GM23248 (cell line): ENCODE measurements at regions not wholly inside any gene's neighbourhood (a gene's known extent, or its start where the extent isn't known, plus 50 kb on each side); places are given as distances from the start of the nearest gene placed in this dataset.

Experiments
- DNase-seq: peaks from one replicate; pipeline ENCODE4 v3.0.0-alpha.2; 2015
- H2AFZ ChIP-seq: fragments of 200-600 bp; sonication (generic); 2 replicates; pipeline ENCODE4 v1.6.1; 2016; ENCODE audit warnings: antibody characterized with exemption
- H3F3A ChIP-seq: fragments of 200-600 bp; sonication (generic); 2 replicates; pipeline ENCODE4 v1.6.1; 2016; ENCODE audit warnings: mild to moderate bottlenecking, antibody characterized with exemption, mixed run types; ENCODE audit not compliant: insufficient read depth
- H3K27ac ChIP-seq: fragments of 200-600 bp; sonication (generic); 2 replicates; pipeline ENCODE4 v1.5.1; 2016; ENCODE audit warnings: mild to moderate bottlenecking
- H3K27me3 ChIP-seq: fragments of 200-600 bp; sonication (generic); replicated peaks from 2 replicates; pipeline ENCODE4 v1.6.1; 2016; ENCODE audit warnings: mild to moderate bottlenecking; ENCODE audit not compliant: insufficient read depth
- H3K36me3 ChIP-seq: fragments of 200-600 bp; sonication (generic); 2 replicates; pipeline ENCODE4 v1.6.1; 2016; ENCODE audit warnings: low read depth, mild to moderate bottlenecking
- H3K4me1 ChIP-seq: fragments of 200-600 bp; sonication (generic); 2 replicates; pipeline ENCODE4 v1.6.1; 2016; ENCODE audit warnings: mild to moderate bottlenecking; ENCODE audit not compliant: insufficient read depth
- H3K4me2 ChIP-seq: fragments of 200-600 bp; sonication (generic); one replicate; pipeline ENCODE4 v1.6.1; 2016; ENCODE audit warnings: mild to moderate bottlenecking; ENCODE audit not compliant: unreplicated experiment
- H3K4me3 ChIP-seq: fragments of 200-600 bp; sonication (generic); 2 replicates; pipeline ENCODE4 v1.5.1; 2016; ENCODE audit warnings: mild to moderate bottlenecking
- H3K79me2 ChIP-seq: fragments of 200-600 bp; sonication (generic); 2 replicates; pipeline ENCODE4 v1.6.1; 2016; ENCODE audit warnings: mild to moderate bottlenecking; ENCODE audit not compliant: insufficient read depth
- H3K9ac ChIP-seq: fragments of 200-600 bp; sonication (generic); 2 replicates; pipeline ENCODE4 v1.6.1; 2016; ENCODE audit warnings: mild to moderate bottlenecking
- H3K9me2 ChIP-seq: fragments of 200-600 bp; sonication (generic); 2 replicates; pipeline ENCODE4 v1.6.1; 2016; ENCODE audit warnings: mixed run types, mild to moderate bottlenecking, moderate library complexity; ENCODE audit not compliant: insufficient read depth
- H3K9me3 ChIP-seq: fragments of 200-600 bp; sonication (generic); one replicate; pipeline ENCODE4 v1.6.1; 2017; ENCODE audit warnings: low read depth
- H4K20me1 ChIP-seq: fragments of 200-600 bp; sonication (generic); 2 replicates; pipeline ENCODE4 v1.6.0; 2016; ENCODE audit not compliant: insufficient read depth
- EZH2 ChIP-seq: fragments of 200-600 bp; sonication (generic); IDR thresholded peaks from 2 replicates; pipeline ENCODE4 v1.6.1; 2018; ENCODE audit warnings: antibody characterized with exemption, mild to moderate bottlenecking; ENCODE audit not compliant: insufficient read depth, poor library complexity, severe bottlenecking
- EZH2phosphoT487 ChIP-seq: fragments of 200-600 bp; sonication (generic); IDR thresholded peaks from 2 replicates; pipeline ENCODE4 v1.6.1; 2018; ENCODE audit warnings: antibody characterized with exemption, moderate library complexity, mild to moderate bottlenecking, low read depth; ENCODE audit not compliant: insufficient read depth
- WGBS, 2 experiments: methylation state at CpG; one replicate each; pipeline ENCODE4 v1.1.6; 2015 to 2017; ENCODE audit warnings: low lambda C conversion rate in 2 of 2, low coverage in 1 of 2; ENCODE audit errors: missing lambda C conversion rate in 2 of 2; 5-methylcytosine and 5-hydroxymethylcytosine counted together
- in situ Hi-C: fragments of 300-500 bp; cut with MboI; formaldehyde crosslinking; loops from 2 replicates; pipeline ENCODE4 v1.15.0; 2020

- Histone ChIP-seq H3K4me3 (no peak overlapping the region), H3F3A (no peaks in the 10 kb centered on the region), H3K9me3 (no peaks in the 10 kb centered on the region), H3K9ac (no peak overlapping the region), H2AFZ (no peak overlapping the region), H3K36me3 (no peaks in the 10 kb centered on the region), H4K20me1 (no peaks in the 10 kb centered on the region), H3K27ac (no peak overlapping the region), H3K9me2 (no peaks in the 10 kb centered on the region), H3K4me2 (no peak overlapping the region), H3K4me1 (no peaks in the 10 kb centered on the region), H3K79me2 (no peaks in the 10 kb centered on the region), H3K27me3 (no peaks in the 10 kb centered on the region)
- TF ChIP-seq EZH2 (no peak), EZH2phosphoT487 (no peak)
- WGBS, 2 experiments = 74 to 75% methylated on average over 2 of the region's 2 CpGs
- DNase-seq = no peak
- in situ Hi-C loops = no loop called here
Observed at GRCh38 chr12:68508576-68508975, 102.1 kb upstream of the RAP1B start.

- no peaks in the 10 kb centered on the region for H3K79me2 ChIP-seq
- no peaks in the 10 kb centered on the region for H3F3A ChIP-seq
- H3K4me3 ChIP-seq = no peak overlapping the region
- H3K27ac ChIP-seq = no peak overlapping the region
- H3K4me2 ChIP-seq = no peak overlapping the region
- H3K4me1 ChIP-seq = no peaks in the 10 kb centered on the region
- no peak overlapping the region for H3K9ac ChIP-seq
- WGBS, 2 experiments = 81 to 84% methylated on average over 4 of the region's 4 CpGs
- H4K20me1 ChIP-seq = no peaks in the 10 kb centered on the region
- in situ Hi-C loops = no loop called here
- no peaks in the 10 kb centered on the region for H3K27me3 ChIP-seq
- no peaks in the 10 kb centered on the region for H3K36me3 ChIP-seq
- H3K9me2 ChIP-seq = no peaks in the 10 kb centered on the region
- no peaks in the 10 kb centered on the region for H3K9me3 ChIP-seq
- no peak for DNase-seq
- TF ChIP-seq EZH2phosphoT487 (no peak), EZH2 (no peak)
- no peak overlapping the region for H2AFZ ChIP-seq
Observed at GRCh38 chr12:68509242-68509641, 101.5 kb upstream of the RAP1B start.

- in situ Hi-C loops = no loop called here
- Histone ChIP-seq H3K4me2 (no peak overlapping the region), H3K9me2 (no peaks in the 10 kb centered on the region), H3K4me3 (no peak overlapping the region), H3K79me2 (no peaks in the 10 kb centered on the region), H3K9me3 (no peaks in the 10 kb centered on the region), H3K36me3 (no peaks in the 10 kb centered on the region), H4K20me1 (no peaks in the 10 kb centered on the region), H3K4me1 (no peaks in the 10 kb centered on the region), H3K27ac (no peak overlapping the region), H3K9ac (no peak overlapping the region), H3K27me3 (no peaks in the 10 kb centered on the region), H2AFZ (no peak overlapping the region), H3F3A (no peaks in the 10 kb centered on the region)
- 80 to 89% methylated on average over 1 of the region's 1 CpG for whole genome bisulfite sequencing, 2 experiments
- DNase-seq = no peak
- TF ChIP-seq EZH2 = no peak
- TF ChIP-seq EZH2phosphoT487 = no peak
Observed at GRCh38 chr12:68510397-68510796, 100.3 kb upstream of the RAP1B start.

GRCh38 chr12:68514807-68515411 lies 95.8 kb upstream of the RAP1B start:
- Histone ChIP-seq H3K9me3 (no peaks in the 10 kb centered on the region), H3K9ac (no peak overlapping the region), H3K79me2 (no peaks in the 10 kb centered on the region), H3F3A (no peaks in the 10 kb centered on the region), H3K36me3 (no peaks in the 10 kb centered on the region), H3K4me3 (no peak overlapping the region), H4K20me1 (no peaks in the 10 kb centered on the region), H3K27me3 (no peaks in the 10 kb centered on the region), H3K4me2 (no peak overlapping the region), H3K9me2 (no peaks in the 10 kb centered on the region), H3K4me1 (no peaks in the 10 kb centered on the region), H3K27ac (no peak overlapping the region), H2AFZ (no peak overlapping the region)
- WGBS, 2 experiments = 61 to 75% methylated on average over 3 of the region's 3 CpGs
- no peak for TF ChIP-seq EZH2
- no peak for TF ChIP-seq EZH2phosphoT487
- DNase-seq = no peak
- in situ Hi-C loops = no loop called here

- Histone ChIP-seq H2AFZ (no peak overlapping the region), H3K79me2 (no peaks in the 10 kb centered on the region), H3K9me3 (no peaks in the 10 kb centered on the region), H3K36me3 (no peaks in the 10 kb centered on the region), H3K4me3 (no peak overlapping the region), H3K27me3 (no peaks in the 10 kb centered on the region), H3K4me2 (no peak overlapping the region), H4K20me1 (no peaks in the 10 kb centered on the region), H3K9ac (no peak overlapping the region), H3F3A (no peaks in the 10 kb centered on the region), H3K9me2 (no peaks in the 10 kb centered on the region), H3K27ac (no peak overlapping the region), H3K4me1 (peaks cover 2% of the 10 kb centered on the region; the same call in 1 of the 2 replicates)
- TF ChIP-seq EZH2phosphoT487 (no peak), EZH2 (no peak)
- DNase-seq = no peak
- in situ Hi-C loops = no loop called here
- 95% methylated on average over 2 of the region's 2 CpGs for WGBS, 2 experiments
Observed at GRCh38 chr12:68515793-68516192, 94.9 kb upstream of the RAP1B start.
